ENCODE measurements at regions not wholly inside any gene's neighbourhood (a gene's known extent, or its start where the extent isn't known, plus 50 kb on each side); places are given as distances from the start of the nearest gene placed in this dataset.

- H3K4me2 ChIP-seq (ENCODE audit: insufficient read depth, low read length): no peak overlapping the region
- H2AFZ ChIP-seq (ENCODE audit: low read depth, low read length): no peak overlapping the region
- no peak overlapping the region for H3K4me3 ChIP-seq (replicated peaks in 1 of 3; ENCODE audit: insufficient read depth in 1 of 3, low read depth in 1 of 3, low read length in 3 of 3)
- POLR2A ChIA-PET: no interaction called here
- H3K36me3 ChIP-seq (ENCODE audit: control insufficient read depth in 2 of 2, extremely low read depth in 1 of 2, insufficient read depth in 2 of 2, low read length in 2 of 2): no peaks in the 10 kb centered on the region
- FAIRE-seq (no peak), DNase-seq (ENCODE audit: low read depth, low spot score) (no peak)
- no peaks in the 10 kb centered on the region for H3K9me1 ChIP-seq (replicated peaks; ENCODE audit: control insufficient read depth, extremely low read depth, insufficient read depth, low read length)
- no TSS peak for BruUV-seq (replicated peaks)
- intact Hi-C loops (cut with micrococcal nuclease): no loop called here
- no peaks in the 10 kb centered on the region for H3K9me3 ChIP-seq (replicated peaks; ENCODE audit: control insufficient read depth, insufficient read depth, low read length)
- no peak overlapping the region for H3K9ac ChIP-seq (replicated peaks; ENCODE audit: extremely low read depth, insufficient read depth, low read length)
- CTCF ChIA-PET: interaction anchor here (1.0 to 2.6 kb wide), 2 partner anchors 13 to 104 kb away, joined by 4 to 9 read pairs; no protein-coding TSS in a partner anchor
- H4K20me1 ChIP-seq (replicated peaks; ENCODE audit: control insufficient read depth, extremely low read depth, insufficient read depth, low read length): no peaks in the 10 kb centered on the region
- dilution Hi-C loops (cut with MboI; ENCODE audit: extremely low pct_ligation_motif_present, low sequenced_read_pairs): no loop called here
- no peaks in the 10 kb centered on the region for H3K79me2 ChIP-seq (ENCODE audit: control insufficient read depth, insufficient read depth, low read length)
- H3K4me1 ChIP-seq (ENCODE audit: control insufficient read depth, extremely low read depth, insufficient read depth, low read length): peaks cover 3% of the 10 kb centered on the region
- TF ChIP-seq POLR2AphosphoS5 (IDR thresholded peaks at IDR 0.05; ENCODE audit: insufficient read depth, low read depth, low read length) (no peak), POLR2A (IDR thresholded peaks at IDR 0.05; ENCODE audit: low read depth, low read length) (no peak), MAX (IDR thresholded peaks at IDR 0.05; ENCODE audit: insufficient read depth, insufficient read length) (no peak), JUN (IDR thresholded peaks at IDR 0.05; ENCODE audit: borderline replicate concordance, insufficient read depth, insufficient read length, low read depth) (no peak), EZH2 (IDR thresholded peaks at IDR 0.05; ENCODE audit: borderline replicate concordance, low read depth, low read length, severe bottlenecking) (no peak), GATA2 (IDR thresholded peaks at IDR 0.05; ENCODE audit: insufficient read depth, insufficient read length, low read depth, low read length) (no peak), FOS (IDR thresholded peaks at IDR 0.05; ENCODE audit: borderline replicate concordance, insufficient read depth, low read length) (no peak), MYC (IDR thresholded peaks at IDR 0.05; ENCODE audit: low read depth, low read length) (no peak), CTCF (IDR thresholded peaks at IDR 0.05; ENCODE audit: extremely low read depth in 1 of 2, insufficient read depth in 1 of 2, low read depth in 1 of 2, low read length in 2 of 2) (no peak)
- peaks cover 9 to 23% of the 10 kb centered on the region in 2 experiments for H3K27me3 ChIP-seq (ENCODE audit: control insufficient read depth in 2 of 2, insufficient read depth in 2 of 2, low read length in 2 of 2)
- H3K27ac ChIP-seq (ENCODE audit: insufficient read depth, low read depth, low read length): no peak overlapping the region
Observed at GRCh38 chr9:36736648-36737047, 164.0 kb downstream of the MELK start.

Measured in endothelial cell of umbilical vein (primary cell).